Mesenchymal stem cell (in vitro differentiated cells and primary cell): ENCODE measurements at regions not wholly inside any gene's neighbourhood (a gene's known extent, or its start where the extent isn't known, plus 50 kb on each side); places are given as distances from the start of the nearest gene placed in this dataset.

Experiments
- DNase-seq: peaks from one replicate; pipeline ENCODE4 v3.0.0-alpha.2; 2013
- H2AFZ ChIP-seq: one replicate; pipeline ENCODE4 v1.6.1; 2013; ENCODE audit warnings: low read depth, mild to moderate bottlenecking, control low read depth, inconsistent platforms, low read length, moderate library complexity
- H2AK5ac ChIP-seq: 2 replicates; pipeline ENCODE4 v1.6.1; 2013; ENCODE audit warnings: low read length, moderate library complexity, mild to moderate bottlenecking, inconsistent platforms; ENCODE audit not compliant: severe bottlenecking
- H2BK120ac ChIP-seq: one replicate; pipeline ENCODE4 v1.6.1; 2013; ENCODE audit warnings: low read depth, mild to moderate bottlenecking, inconsistent platforms, low read length, moderate library complexity
- H2BK12ac ChIP-seq, 2 experiments: one replicate each; pipeline ENCODE4 v1.6.1; 2013; ENCODE audit warnings: inconsistent platforms in 2 of 2, low read length in 2 of 2, mild to moderate bottlenecking in 2 of 2, moderate library complexity in 2 of 2, control low read depth in 1 of 2
- H2BK15ac ChIP-seq: one replicate; pipeline ENCODE4 v1.6.1; 2013; ENCODE audit warnings: mild to moderate bottlenecking, low read depth, inconsistent platforms; ENCODE audit not compliant: poor library complexity, severe bottlenecking
- H2BK5ac ChIP-seq: 2 replicates; pipeline ENCODE4 v1.6.1; 2013; ENCODE audit warnings: low read depth, mild to moderate bottlenecking, low read length, control low read depth, inconsistent platforms; ENCODE audit not compliant: poor library complexity, severe bottlenecking
- H3K14ac ChIP-seq, 2 experiments: one replicate each; pipeline ENCODE4 v1.6.1; 2013; ENCODE audit warnings: inconsistent platforms in 2 of 2, low read length in 2 of 2, control low read depth in 1 of 2, mild to moderate bottlenecking in 1 of 2, moderate library complexity in 1 of 2
- H3K18ac ChIP-seq, 2 experiments: one replicate each; pipeline ENCODE4 v1.6.1; 2013; ENCODE audit warnings: inconsistent platforms in 2 of 2, low read length in 2 of 2, control low read depth in 1 of 2, low read depth in 1 of 2, mild to moderate bottlenecking in 1 of 2
- H3K23ac ChIP-seq, 2 experiments: one replicate each; pipeline ENCODE4 v1.6.1; 2013; ENCODE audit warnings: inconsistent platforms in 2 of 2, low read length in 2 of 2, mild to moderate bottlenecking in 2 of 2, moderate library complexity in 2 of 2, control low read depth in 1 of 2
- H3K27ac ChIP-seq: 2 replicates; pipeline ENCODE4 v1.5.1; 2013; ENCODE audit warnings: mild to moderate bottlenecking, moderate library complexity, low read length, control low read depth, inconsistent platforms; ENCODE audit not compliant: poor library complexity, severe bottlenecking
- H3K27me3 ChIP-seq, 2 experiments: 2 replicates each; pipeline versions ENCODE4 v1.6.1 to v1.7.0; 2013; ENCODE audit warnings: low read length in 2 of 2, mild to moderate bottlenecking in 2 of 2, moderate library complexity in 2 of 2, control low read depth in 1 of 2, inconsistent platforms in 1 of 2; ENCODE audit not compliant: control insufficient read depth in 1 of 2, insufficient read depth in 1 of 2
- H3K36me3 ChIP-seq, 2 experiments: 2 replicates each; pipeline versions ENCODE4 v1.6.1 to v1.7.0; 2013; ENCODE audit warnings: low read length in 2 of 2, control low read depth in 1 of 2, inconsistent platforms in 1 of 2, low read depth in 1 of 2, mild to moderate bottlenecking in 1 of 2; ENCODE audit not compliant: insufficient read depth in 2 of 2, control insufficient read depth in 1 of 2
- H3K4ac ChIP-seq, 2 experiments: one replicate each; pipeline ENCODE4 v1.6.1; 2013; ENCODE audit warnings: inconsistent platforms in 2 of 2, low read length in 2 of 2, mild to moderate bottlenecking in 2 of 2, moderate library complexity in 2 of 2, control low read depth in 1 of 2, low read depth in 1 of 2
- H3K4me1 ChIP-seq: 2 replicates; pipeline ENCODE4 v1.6.1; 2013; ENCODE audit warnings: low read depth, low read length, control low read depth; ENCODE audit not compliant: control insufficient read depth, insufficient read depth
- H3K4me2 ChIP-seq: 2 replicates; pipeline ENCODE4 v1.6.1; 2013; ENCODE audit warnings: low read length, mild to moderate bottlenecking, inconsistent platforms; ENCODE audit not compliant: poor library complexity, severe bottlenecking
- H3K4me3 ChIP-seq, 2 experiments: 2 replicates each; pipeline versions ENCODE4 v1.5.1 to v1.7.0; 2013; ENCODE audit warnings: low read length in 2 of 2, mild to moderate bottlenecking in 2 of 2, control low read depth in 1 of 2, low read depth in 1 of 2; ENCODE audit not compliant: insufficient read depth in 1 of 2
- H3K79me1 ChIP-seq: replicated peaks from 2 replicates; pipeline ENCODE4 v1.6.1; 2013; ENCODE audit warnings: mild to moderate bottlenecking, control low read depth, low read length, inconsistent platforms; ENCODE audit not compliant: poor library complexity, severe bottlenecking
- H3K9ac ChIP-seq: 2 replicates; pipeline ENCODE4 v1.7.0; 2013; ENCODE audit warnings: mild to moderate bottlenecking, low read length, moderate library complexity
- H3K9me3 ChIP-seq: 2 replicates; pipeline ENCODE4 v1.7.0; 2013; ENCODE audit warnings: mild to moderate bottlenecking, low read length; ENCODE audit not compliant: control insufficient read depth
- H4K8ac ChIP-seq: one replicate; pipeline ENCODE4 v1.6.1; 2013; ENCODE audit warnings: inconsistent platforms, mild to moderate bottlenecking, low read length, moderate library complexity
- H4K91ac ChIP-seq: one replicate; pipeline ENCODE4 v1.6.1; 2013; ENCODE audit warnings: mild to moderate bottlenecking, low read length, inconsistent platforms
- WGBS: methylation state at CpG from one replicate; pipeline ENCODE4 v1.1.7; 2013; ENCODE audit warnings: mixed read lengths; 5-methylcytosine and 5-hydroxymethylcytosine counted together

- H3K4me3 ChIP-seq: no peak overlapping the region
- no peak overlapping the region for H4K8ac ChIP-seq
- H2BK120ac ChIP-seq: no peak overlapping the region
- no peak overlapping the region for H2AFZ ChIP-seq
- no peak overlapping the region for H3K9ac ChIP-seq
- H2BK12ac ChIP-seq: no peak overlapping the region
- no peak overlapping the region for H2BK15ac ChIP-seq
- peaks cover 0 to 33% of the 10 kb centered on the region in 2 experiments for H3K27me3 ChIP-seq
- peaks cover 23% of the 10 kb centered on the region for H3K4me1 ChIP-seq
- H3K14ac ChIP-seq: peak overlapping the region in 1 of 2 experiments; percentile 69
- H3K9me3 ChIP-seq: peaks cover 2% of the 10 kb centered on the region
- no peak overlapping the region for H3K23ac ChIP-seq
- peaks cover 0 to 2% of the 10 kb centered on the region in 2 experiments for H3K36me3 ChIP-seq
- no peak overlapping the region for H3K4ac ChIP-seq
- H2BK5ac ChIP-seq: no peak overlapping the region
- no peak for DNase-seq
- WGBS: 89% methylated on average over 10 of the region's 10 CpGs
- no peak overlapping the region for H2AK5ac ChIP-seq
- H4K91ac ChIP-seq: no peak overlapping the region
- no peak overlapping the region for H3K27ac ChIP-seq
- H3K79me1 ChIP-seq: no peaks in the 10 kb centered on the region
- H3K4me2 ChIP-seq: no peak overlapping the region
- no peak overlapping the region for H3K18ac ChIP-seq
Observed at GRCh38 chr21:43308815-43309283, 118.1 kb downstream of the SIK1 start.

- H3K27me3 ChIP-seq: peaks cover 0 to 34% of the 10 kb centered on the region in 2 experiments
- no peak overlapping the region for H3K27ac ChIP-seq
- H2AFZ ChIP-seq: no peak overlapping the region
- peaks cover 2% of the 10 kb centered on the region for H3K9me3 ChIP-seq
- no peak overlapping the region for H2BK12ac ChIP-seq
- H3K4ac ChIP-seq: no peak overlapping the region
- H4K8ac ChIP-seq: no peak overlapping the region
- H3K4me3 ChIP-seq: no peak overlapping the region
- H3K14ac ChIP-seq: peak overlapping the region in 1 of 2 experiments; percentile 74
- DNase-seq: no peak
- no peak overlapping the region for H3K4me2 ChIP-seq
- peak overlapping the region; percentile 23 for H2AK5ac ChIP-seq
- no peak overlapping the region for H2BK120ac ChIP-seq
- H3K9ac ChIP-seq: no peak overlapping the region
- peaks cover 0 to 2% of the 10 kb centered on the region in 2 experiments for H3K36me3 ChIP-seq
- no peaks in the 10 kb centered on the region for H3K79me1 ChIP-seq
- H3K4me1 ChIP-seq: peaks cover 23% of the 10 kb centered on the region
- WGBS: 87% methylated on average over 13 of the region's 13 CpGs
- H2BK5ac ChIP-seq: no peak overlapping the region
- H3K23ac ChIP-seq: no peak overlapping the region
- no peak overlapping the region for H4K91ac ChIP-seq
- no peak overlapping the region for H2BK15ac ChIP-seq
- no peak overlapping the region for H3K18ac ChIP-seq
Observed at GRCh38 chr21:43308101-43308814, 118.7 kb downstream of the SIK1 start.

GRCh38 chr21:43307677-43308070 lies 119.3 kb downstream of the SIK1 start:
- H2BK15ac ChIP-seq: no peak overlapping the region
- H2BK120ac ChIP-seq: no peak overlapping the region
- peaks cover 0 to 2% of the 10 kb centered on the region in 2 experiments for H3K36me3 ChIP-seq
- H2BK5ac ChIP-seq: no peak overlapping the region
- no peak overlapping the region for H4K8ac ChIP-seq
- H4K91ac ChIP-seq: peak overlapping the region; percentile 11
- no peak for DNase-seq
- H2AFZ ChIP-seq: no peak overlapping the region
- H3K18ac ChIP-seq: peak overlapping the region in 1 of 2 experiments; percentile 6
- peaks cover 2% of the 10 kb centered on the region for H3K9me3 ChIP-seq
- H2BK12ac ChIP-seq: no peak overlapping the region
- peaks cover 22% of the 10 kb centered on the region for H3K4me1 ChIP-seq
- no peak overlapping the region for H3K4me2 ChIP-seq
- H3K4me3 ChIP-seq: no peak overlapping the region
- WGBS: 70% methylated on average over 7 of the region's 7 CpGs
- no peak overlapping the region for H3K14ac ChIP-seq
- no peaks in the 10 kb centered on the region for H3K79me1 ChIP-seq
- H3K27ac ChIP-seq: no peak overlapping the region
- H3K27me3 ChIP-seq: peaks cover 0 to 40% of the 10 kb centered on the region in 2 experiments
- H3K9ac ChIP-seq: no peak overlapping the region
- no peak overlapping the region for H3K23ac ChIP-seq
- no peak overlapping the region for H3K4ac ChIP-seq
- peak overlapping the region; percentile 9 for H2AK5ac ChIP-seq

GRCh38 chr21:43306911-43307676 lies 119.8 kb downstream of the SIK1 start:
- no peak overlapping the region for H3K4ac ChIP-seq
- peak overlapping the region in 1 of 2 experiments; percentile 36 for H3K14ac ChIP-seq
- 70% methylated on average over 23 of the region's 24 CpGs for WGBS
- no peak overlapping the region for H2AFZ ChIP-seq
- DNase-seq: peak; percentile 83
- H2BK15ac ChIP-seq: no peak overlapping the region
- H2BK12ac ChIP-seq: no peak overlapping the region
- H3K18ac ChIP-seq: peak overlapping the region; percentile 6 to 23
- H2BK5ac ChIP-seq: no peak overlapping the region
- H3K9ac ChIP-seq: no peak overlapping the region
- no peak overlapping the region for H3K23ac ChIP-seq
- peaks cover 20% of the 10 kb centered on the region for H3K4me1 ChIP-seq
- H3K27me3 ChIP-seq: peaks cover 0 to 46% of the 10 kb centered on the region in 2 experiments
- peak overlapping the region; percentile 9 for H2AK5ac ChIP-seq
- H3K79me1 ChIP-seq: no peaks in the 10 kb centered on the region
- H4K8ac ChIP-seq: no peak overlapping the region
- H2BK120ac ChIP-seq: peak overlapping the region; percentile 42
- no peak overlapping the region for H3K27ac ChIP-seq
- H3K4me2 ChIP-seq: no peak overlapping the region
- peak overlapping the region; percentile 11 for H4K91ac ChIP-seq
- peaks cover 2% of the 10 kb centered on the region for H3K9me3 ChIP-seq
- no peak overlapping the region for H3K4me3 ChIP-seq
- H3K36me3 ChIP-seq: peaks cover 0 to 2% of the 10 kb centered on the region in 2 experiments
